ENCODE measurements at regions not wholly inside any gene's neighbourhood (a gene's known extent, or its start where the extent isn't known, plus 50 kb on each side); places are given as distances from the start of the nearest gene placed in this dataset.

DNA sequence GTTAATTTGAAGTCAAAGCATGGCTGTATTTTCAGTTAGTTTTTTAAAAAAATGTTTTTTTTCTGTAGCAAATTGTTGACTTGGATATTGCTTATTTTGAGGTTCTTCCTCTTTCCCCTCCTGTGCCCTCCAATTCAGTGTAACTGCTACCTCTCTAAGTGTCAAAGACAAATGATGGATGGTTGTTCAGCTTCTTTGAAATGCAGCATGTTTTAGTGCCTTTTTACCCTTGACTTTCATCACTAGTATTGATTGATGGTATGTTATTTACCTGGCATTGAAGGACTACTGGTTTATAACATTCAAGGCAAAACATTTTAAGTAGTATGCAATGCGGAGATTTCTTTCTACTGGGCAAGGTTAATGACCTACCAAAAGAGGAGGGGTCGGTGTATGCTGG is 281.0 kb upstream of the FAT1 start:
- no peaks in the 10 kb centered on the region for H3K36me3 ChIP-seq (replicated peaks)
- H3K27me3 ChIP-seq (replicated peaks) = no peaks in the 10 kb centered on the region
- no peak overlapping the region for H3K4me3 ChIP-seq (ENCODE audit: low read depth, low read length)
- no peak for DNase-seq
- in situ Hi-C loops (cut with HindIII; ENCODE audit: low pct_ligation_motif_present, low sequenced_read_pairs) = no loop called here
- no peak overlapping the region for H3K27ac ChIP-seq
- TF ChIP-seq, protein P1, sequence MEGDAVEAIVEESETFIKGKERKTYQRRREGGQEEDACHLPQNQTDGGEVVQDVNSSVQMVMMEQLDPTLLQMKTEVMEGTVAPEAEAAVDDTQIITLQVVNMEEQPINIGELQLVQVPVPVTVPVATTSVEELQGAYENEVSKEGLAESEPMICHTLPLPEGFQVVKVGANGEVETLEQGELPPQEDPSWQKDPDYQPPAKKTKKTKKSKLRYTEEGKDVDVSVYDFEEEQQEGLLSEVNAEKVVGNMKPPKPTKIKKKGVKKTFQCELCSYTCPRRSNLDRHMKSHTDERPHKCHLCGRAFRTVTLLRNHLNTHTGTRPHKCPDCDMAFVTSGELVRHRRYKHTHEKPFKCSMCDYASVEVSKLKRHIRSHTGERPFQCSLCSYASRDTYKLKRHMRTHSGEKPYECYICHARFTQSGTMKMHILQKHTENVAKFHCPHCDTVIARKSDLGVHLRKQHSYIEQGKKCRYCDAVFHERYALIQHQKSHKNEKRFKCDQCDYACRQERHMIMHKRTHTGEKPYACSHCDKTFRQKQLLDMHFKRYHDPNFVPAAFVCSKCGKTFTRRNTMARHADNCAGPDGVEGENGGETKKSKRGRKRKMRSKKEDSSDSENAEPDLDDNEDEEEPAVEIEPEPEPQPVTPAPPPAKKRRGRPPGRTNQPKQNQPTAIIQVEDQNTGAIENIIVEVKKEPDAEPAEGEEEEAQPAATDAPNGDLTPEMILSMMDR (IDR thresholded peaks at IDR 0.05; ENCODE audit: low read depth, low read length, missing control alignments) = no peak

DNA sequence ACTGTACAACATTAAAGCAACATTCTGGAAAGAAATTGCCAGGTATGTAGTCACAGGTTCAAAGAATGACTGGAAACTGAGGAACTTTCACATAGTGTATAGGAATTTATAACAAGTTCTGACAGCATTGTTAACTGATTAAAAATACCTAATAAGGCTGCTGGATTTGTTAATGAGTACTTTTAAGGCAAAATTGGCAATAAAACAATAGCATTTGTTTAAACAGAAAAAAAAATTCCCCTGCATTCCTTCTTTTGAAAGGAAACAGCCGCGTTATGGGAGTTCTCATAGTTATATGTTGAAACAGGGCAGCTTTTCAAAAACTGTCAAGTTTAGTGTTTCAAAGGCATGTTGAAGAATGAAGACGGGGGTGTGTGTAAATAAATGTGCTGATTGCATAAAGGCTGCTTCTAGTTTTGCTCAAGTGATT is 282.5 kb upstream of the FAT1 start:
- Histone ChIP-seq H3K4me3 (ENCODE audit: low read depth, low read length) (no peak overlapping the region), H3K36me3 (replicated peaks) (no peaks in the 10 kb centered on the region), H3K27me3 (replicated peaks) (no peaks in the 10 kb centered on the region), H3K27ac (no peak overlapping the region)
- TF ChIP-seq, protein P1 (IDR thresholded peaks at IDR 0.05; ENCODE audit: low read depth, low read length, missing control alignments) = no peak
- no peak for DNase-seq
- in situ Hi-C loops (cut with HindIII; ENCODE audit: low pct_ligation_motif_present, low sequenced_read_pairs) = no loop called here

DNA sequence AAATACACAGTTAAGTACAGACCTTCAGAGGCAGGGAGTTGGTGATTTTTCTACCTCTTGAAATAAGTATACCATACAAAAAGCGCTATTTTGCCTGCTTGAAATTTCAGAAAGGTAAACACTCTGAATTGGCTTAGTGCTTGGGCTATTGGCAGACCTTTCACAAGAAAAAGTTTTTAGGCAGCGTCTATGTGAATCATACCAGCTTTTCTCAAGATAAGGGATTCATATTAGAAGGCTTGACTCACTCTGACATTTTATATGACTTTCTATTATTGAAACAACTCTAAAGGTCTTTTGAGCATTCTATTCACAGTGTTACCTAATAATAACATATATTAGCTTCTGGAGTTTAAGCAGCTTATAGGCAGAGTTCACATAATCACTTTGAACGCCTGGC is 286.4 kb upstream of the FAT1 start:
- Histone ChIP-seq H3K27me3 (replicated peaks) (no peaks in the 10 kb centered on the region), H3K36me3 (replicated peaks) (no peaks in the 10 kb centered on the region), H3K4me3 (ENCODE audit: low read depth, low read length) (no peak overlapping the region), H3K27ac (no peak overlapping the region)
- in situ Hi-C loops (cut with HindIII; ENCODE audit: low pct_ligation_motif_present, low sequenced_read_pairs) = no loop called here
- peak; percentile 16 for DNase-seq
- TF ChIP-seq, protein P1 (IDR thresholded peaks at IDR 0.05; ENCODE audit: low read depth, low read length, missing control alignments) = no peak

DNA sequence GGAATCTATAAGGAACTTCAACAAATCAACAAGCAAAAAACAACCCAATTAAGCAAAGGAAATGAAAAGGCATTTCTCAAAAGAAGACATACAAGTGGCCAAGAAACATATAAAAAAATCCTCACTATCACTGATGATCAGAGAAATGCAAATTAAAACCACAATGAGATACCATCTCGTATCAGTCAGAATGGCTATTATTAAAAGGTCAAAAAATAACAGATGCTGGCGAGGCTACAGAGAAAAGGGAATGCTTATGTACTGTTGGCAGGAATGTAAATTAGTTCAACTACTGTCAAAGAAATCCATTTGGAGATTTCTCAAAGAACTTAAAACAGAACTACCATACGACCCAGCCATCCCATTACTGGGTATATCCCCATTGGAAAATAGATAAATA is 292.4 kb upstream of the FAT1 start:
- DNase-seq = no peak
- no peak overlapping the region for H3K4me3 ChIP-seq (ENCODE audit: low read depth, low read length)
- H3K27me3 ChIP-seq (replicated peaks) = no peaks in the 10 kb centered on the region
- in situ Hi-C loops (cut with HindIII; ENCODE audit: low pct_ligation_motif_present, low sequenced_read_pairs) = no loop called here
- TF ChIP-seq, protein P1 (IDR thresholded peaks at IDR 0.05; ENCODE audit: low read depth, low read length, missing control alignments) = no peak
- H3K27ac ChIP-seq = no peak overlapping the region
- no peaks in the 10 kb centered on the region for H3K36me3 ChIP-seq (replicated peaks)

DNA sequence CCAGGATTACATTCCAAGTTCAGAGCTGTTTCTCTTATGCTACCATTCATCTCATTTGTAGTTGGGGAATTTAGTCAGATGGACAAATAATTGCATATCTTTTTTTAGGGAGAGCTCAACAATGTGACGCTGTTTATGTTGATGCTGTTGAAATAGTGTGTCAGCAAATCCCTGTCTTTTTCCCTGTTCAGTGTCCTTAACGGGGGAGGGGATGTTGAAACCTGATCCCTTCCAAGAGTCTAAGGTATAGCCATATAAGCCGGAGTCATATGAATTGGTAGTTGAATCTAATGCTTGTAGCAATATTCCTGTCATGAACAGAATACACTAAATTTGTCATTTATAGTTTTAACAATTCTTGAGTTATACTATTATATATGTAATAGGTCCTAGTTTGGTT is 293.5 kb upstream of the FAT1 start:
- Histone ChIP-seq H3K36me3 (replicated peaks) (no peaks in the 10 kb centered on the region), H3K4me3 (ENCODE audit: low read depth, low read length) (no peak overlapping the region), H3K27me3 (replicated peaks) (no peaks in the 10 kb centered on the region), H3K27ac (no peak overlapping the region)
- DNase-seq = no peak
- in situ Hi-C loops (cut with HindIII; ENCODE audit: low pct_ligation_motif_present, low sequenced_read_pairs) = no loop called here
- TF ChIP-seq, protein P1 (IDR thresholded peaks at IDR 0.05; ENCODE audit: low read depth, low read length, missing control alignments) = no peak

DNA sequence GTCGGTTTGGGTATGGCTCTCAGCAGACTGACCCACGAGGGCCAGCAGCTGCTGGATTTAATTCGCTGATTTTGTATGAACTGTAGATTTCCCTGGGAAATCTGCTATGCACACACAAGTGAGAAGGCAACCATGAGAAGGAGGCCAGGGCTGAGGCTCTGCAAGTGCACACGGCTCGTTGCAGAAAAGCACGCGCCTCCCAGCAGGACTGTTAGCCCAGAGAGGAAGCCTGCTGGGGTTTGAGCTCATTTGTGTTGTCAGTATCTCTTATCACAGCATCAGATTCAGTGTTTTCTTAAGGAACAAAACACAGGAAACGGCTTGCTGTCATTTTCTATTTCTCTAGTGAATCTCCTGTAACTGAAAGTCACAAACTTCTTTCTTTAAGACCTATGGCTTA is 296.2 kb upstream of the FAT1 start:
- Histone ChIP-seq H3K4me3 (ENCODE audit: low read depth, low read length) (no peak overlapping the region), H3K36me3 (replicated peaks) (no peaks in the 10 kb centered on the region), H3K27ac (no peak overlapping the region), H3K27me3 (replicated peaks) (no peaks in the 10 kb centered on the region)
- DNase-seq = peak; percentile 12
- in situ Hi-C loops (cut with HindIII; ENCODE audit: low pct_ligation_motif_present, low sequenced_read_pairs) = no loop called here
- TF ChIP-seq, protein P1 (IDR thresholded peaks at IDR 0.05; ENCODE audit: low read depth, low read length, missing control alignments) = no peak
